ENCODE measurements at regions not wholly inside any gene's neighbourhood (a gene's known extent, or its start where the extent isn't known, plus 50 kb on each side); places are given as distances from the start of the nearest gene placed in this dataset.

DNA sequence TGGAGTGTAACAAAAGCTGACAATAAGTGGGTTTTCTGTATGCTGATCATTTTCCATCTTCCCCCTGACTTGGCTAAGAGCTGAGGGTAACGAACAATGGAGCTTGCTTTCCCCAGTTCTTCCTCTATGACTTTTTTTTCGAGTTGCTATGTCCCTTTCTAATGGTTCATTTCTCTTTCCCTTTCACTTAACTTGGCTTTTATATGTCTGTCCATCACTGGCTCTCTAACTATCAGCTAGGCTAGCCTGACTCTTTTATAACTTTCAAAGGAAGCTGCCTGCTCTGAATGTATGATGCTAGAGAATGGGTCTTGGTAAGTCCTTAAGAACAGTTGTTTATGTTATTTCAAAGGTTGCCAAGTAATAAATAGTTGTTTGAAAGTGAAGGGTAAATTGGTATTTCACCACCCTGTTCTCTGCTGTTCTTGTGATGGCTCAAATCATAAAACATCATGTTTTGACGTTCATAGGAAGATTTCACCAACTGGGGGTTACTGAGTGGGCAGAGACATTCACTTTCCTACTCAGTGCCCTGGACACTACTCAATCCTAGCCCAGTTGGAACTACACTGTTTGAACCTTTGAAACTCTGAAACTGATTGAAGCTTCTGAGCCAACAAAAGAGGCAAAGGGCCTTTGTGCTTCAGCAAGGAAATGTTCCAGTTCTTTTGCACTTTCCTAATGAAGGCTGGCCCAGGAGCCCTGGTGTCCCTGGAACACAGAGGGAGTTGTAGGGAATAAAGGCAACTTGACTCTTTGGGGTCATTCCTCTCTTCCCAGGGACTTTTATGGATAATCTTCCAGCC is 85.4 kb upstream of the PHYHIPL start:
- no peaks in the 10 kb centered on the region for H3K9me3 ChIP-seq (ENCODE audit: severe bottlenecking)
- TF ChIP-seq, protein P1, sequence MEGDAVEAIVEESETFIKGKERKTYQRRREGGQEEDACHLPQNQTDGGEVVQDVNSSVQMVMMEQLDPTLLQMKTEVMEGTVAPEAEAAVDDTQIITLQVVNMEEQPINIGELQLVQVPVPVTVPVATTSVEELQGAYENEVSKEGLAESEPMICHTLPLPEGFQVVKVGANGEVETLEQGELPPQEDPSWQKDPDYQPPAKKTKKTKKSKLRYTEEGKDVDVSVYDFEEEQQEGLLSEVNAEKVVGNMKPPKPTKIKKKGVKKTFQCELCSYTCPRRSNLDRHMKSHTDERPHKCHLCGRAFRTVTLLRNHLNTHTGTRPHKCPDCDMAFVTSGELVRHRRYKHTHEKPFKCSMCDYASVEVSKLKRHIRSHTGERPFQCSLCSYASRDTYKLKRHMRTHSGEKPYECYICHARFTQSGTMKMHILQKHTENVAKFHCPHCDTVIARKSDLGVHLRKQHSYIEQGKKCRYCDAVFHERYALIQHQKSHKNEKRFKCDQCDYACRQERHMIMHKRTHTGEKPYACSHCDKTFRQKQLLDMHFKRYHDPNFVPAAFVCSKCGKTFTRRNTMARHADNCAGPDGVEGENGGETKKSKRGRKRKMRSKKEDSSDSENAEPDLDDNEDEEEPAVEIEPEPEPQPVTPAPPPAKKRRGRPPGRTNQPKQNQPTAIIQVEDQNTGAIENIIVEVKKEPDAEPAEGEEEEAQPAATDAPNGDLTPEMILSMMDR (IDR thresholded peaks at IDR 0.05; ENCODE audit: low read depth, low read length) = no peak
- no peak overlapping the region for H3K4me3 ChIP-seq (ENCODE audit: low read depth, low read length)
- no peaks in the 10 kb centered on the region for H3K27me3 ChIP-seq (ENCODE audit: insufficient read depth, low read depth, severe bottlenecking)
- no peaks in the 10 kb centered on the region for H3K36me3 ChIP-seq
- no peak for DNase-seq
- no peak overlapping the region for H3K27ac ChIP-seq

DNA sequence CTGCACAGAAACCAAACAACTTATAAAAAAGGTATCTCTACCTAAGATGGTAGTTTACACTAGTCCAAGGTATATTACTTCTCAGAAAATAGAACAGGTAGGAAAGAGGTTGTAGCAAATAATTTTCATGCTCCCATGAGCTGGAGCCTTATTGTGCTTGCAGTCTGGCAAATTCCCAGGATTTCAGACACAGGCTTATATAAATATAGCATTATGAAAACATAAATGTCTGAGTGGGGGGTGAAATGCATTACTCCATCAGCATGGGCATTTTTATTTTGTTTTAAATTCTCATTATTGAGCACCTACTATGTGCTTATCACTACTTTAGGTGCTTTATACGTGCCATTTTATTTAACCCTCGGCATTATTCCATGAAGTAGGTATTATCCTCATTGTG is 83.0 kb upstream of the PHYHIPL start:
- Histone ChIP-seq H3K27me3 (ENCODE audit: insufficient read depth, low read depth, severe bottlenecking) (no peaks in the 10 kb centered on the region), H3K36me3 (no peaks in the 10 kb centered on the region), H3K9me3 (ENCODE audit: severe bottlenecking) (no peaks in the 10 kb centered on the region), H3K4me3 (ENCODE audit: low read depth, low read length) (no peak overlapping the region), H3K27ac (no peak overlapping the region)
- DNase-seq = no peak
- TF ChIP-seq, protein P1 (IDR thresholded peaks at IDR 0.05; ENCODE audit: low read depth, low read length) = no peak

DNA sequence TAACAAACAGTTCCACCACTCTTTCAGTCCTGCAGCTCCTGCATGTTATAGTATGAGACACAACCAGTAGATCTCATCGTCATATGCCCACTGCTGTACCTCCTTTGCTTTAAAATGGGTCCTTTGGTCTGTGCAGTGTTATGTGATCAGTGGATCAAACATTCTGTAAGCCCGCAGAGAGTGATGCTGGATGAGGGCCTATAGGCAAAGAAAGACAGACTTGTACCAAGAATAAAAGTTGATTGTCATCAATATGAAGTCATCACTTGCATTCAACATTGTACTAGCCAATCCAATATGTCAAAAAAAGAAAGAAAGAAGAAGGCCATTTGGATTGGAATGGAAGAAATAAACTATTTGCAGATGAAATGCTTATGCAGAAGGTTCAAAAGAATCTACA is 79.8 kb upstream of the PHYHIPL start:
- no peak overlapping the region for H3K27ac ChIP-seq
- TF ChIP-seq, protein P1 (IDR thresholded peaks at IDR 0.05; ENCODE audit: low read depth, low read length) = no peak
- DNase-seq = no peak

DNA sequence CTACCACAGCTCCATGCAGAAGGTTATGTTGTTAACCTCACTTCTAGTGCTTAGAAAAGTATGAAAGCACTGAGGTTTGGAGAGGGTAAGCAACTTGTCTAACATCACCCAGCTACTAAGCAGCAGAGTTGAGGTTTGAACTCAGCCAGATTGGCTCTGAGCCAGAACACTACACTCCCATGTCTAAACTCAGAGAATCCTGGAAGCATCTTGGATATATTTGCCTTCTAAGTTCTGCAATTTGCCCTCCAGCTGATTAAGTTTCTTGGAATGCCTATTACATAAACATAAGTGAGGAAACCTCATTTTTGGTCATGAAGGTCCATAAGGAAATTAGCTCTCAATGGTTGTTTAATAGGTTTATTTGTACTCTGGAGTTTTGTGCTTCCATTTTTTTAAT is 78.1 kb upstream of the PHYHIPL start:
- Histone ChIP-seq H3K27me3 (ENCODE audit: insufficient read depth, low read depth, severe bottlenecking) (no peaks in the 10 kb centered on the region), H3K4me3 (ENCODE audit: low read depth, low read length) (no peak overlapping the region), H3K9me3 (ENCODE audit: severe bottlenecking) (no peaks in the 10 kb centered on the region), H3K36me3 (no peaks in the 10 kb centered on the region), H3K27ac (no peak overlapping the region)
- TF ChIP-seq, protein P1 (IDR thresholded peaks at IDR 0.05; ENCODE audit: low read depth, low read length) = no peak
- DNase-seq = no peak

More for the DNA sequence above, 79.8 kb upstream of the PHYHIPL start:
- no peak overlapping the region for H3K4me3 ChIP-seq (ENCODE audit: low read depth, low read length)
- H3K27me3 ChIP-seq (ENCODE audit: insufficient read depth, low read depth, severe bottlenecking) = no peaks in the 10 kb centered on the region
- no peaks in the 10 kb centered on the region for H3K36me3 ChIP-seq
- H3K9me3 ChIP-seq (ENCODE audit: severe bottlenecking) = no peaks in the 10 kb centered on the region

DNA sequence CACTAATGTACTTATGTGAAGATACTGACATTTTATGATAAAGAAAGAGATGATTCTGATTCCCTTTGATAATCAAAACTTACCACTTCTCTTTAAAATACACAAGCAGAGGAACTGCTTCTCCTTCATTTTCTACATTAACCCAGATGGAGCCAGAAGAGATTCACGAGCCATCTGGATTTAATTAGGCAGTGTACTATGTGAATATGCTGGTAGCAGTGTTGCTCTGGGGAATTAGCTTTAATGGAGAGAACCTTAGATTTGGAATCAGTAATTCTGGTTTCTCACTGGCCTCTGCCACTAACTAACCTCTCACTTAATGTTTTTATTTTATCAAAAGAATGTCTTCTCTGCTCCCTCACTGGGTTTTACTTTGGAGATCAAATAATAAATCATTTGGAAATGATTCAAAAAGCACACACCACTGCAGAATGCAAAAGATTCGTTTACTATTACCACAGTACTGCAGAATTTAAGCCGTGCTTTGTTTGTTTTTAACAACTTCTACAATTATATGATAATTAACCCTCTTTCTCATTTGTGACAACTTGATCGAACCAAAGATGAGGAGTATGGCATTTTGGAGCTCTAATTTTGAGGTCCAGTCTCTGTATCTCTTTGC is 77.5 kb upstream of the PHYHIPL start:
- DNase-seq = no peak
- H3K9me3 ChIP-seq (ENCODE audit: severe bottlenecking) = no peaks in the 10 kb centered on the region
- no peaks in the 10 kb centered on the region for H3K27me3 ChIP-seq (ENCODE audit: insufficient read depth, low read depth, severe bottlenecking)
- TF ChIP-seq, protein P1 (IDR thresholded peaks at IDR 0.05; ENCODE audit: low read depth, low read length) = no peak
- no peak overlapping the region for H3K27ac ChIP-seq
- H3K4me3 ChIP-seq (ENCODE audit: low read depth, low read length) = no peak overlapping the region
- no peaks in the 10 kb centered on the region for H3K36me3 ChIP-seq
